ENCODE measurements at regions not wholly inside any gene's neighbourhood (a gene's known extent, or its start where the extent isn't known, plus 50 kb on each side); places are given as distances from the start of the nearest gene placed in this dataset.

DNA sequence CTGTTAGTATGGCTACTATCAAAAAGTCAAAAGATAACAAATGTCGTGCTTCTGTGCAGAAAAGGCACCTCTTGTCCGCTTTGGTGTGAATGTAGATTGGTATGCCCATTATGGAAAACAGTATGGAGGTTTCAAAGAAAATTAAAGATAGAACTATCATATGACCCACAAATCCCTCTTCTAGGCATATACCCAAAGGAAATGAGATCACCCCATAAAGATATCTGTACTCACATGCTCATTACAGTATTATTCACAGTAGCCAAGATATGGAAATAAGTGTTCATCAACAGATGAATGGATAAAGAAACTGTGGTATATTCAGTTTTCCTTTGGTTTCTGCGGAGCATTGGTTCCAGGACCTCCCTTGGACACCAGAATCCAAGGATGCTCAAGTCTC is 180.5 kb upstream of the PPP1R3A start:
- no peak for TF ChIP-seq GATA3 (IDR thresholded peaks at IDR 0.05; ENCODE audit: low read depth, low read length)
- no peak for TF ChIP-seq GATA2 (IDR thresholded peaks at IDR 0.05; ENCODE audit: low read depth, low read length)

All from SH-SY5Y (cell line).